Immature natural killer cell (primary cell): ENCODE measurements at regions not wholly inside any gene's neighbourhood (a gene's known extent, or its start where the extent isn't known, plus 50 kb on each side); places are given as distances from the start of the nearest gene placed in this dataset.
A peak's percentile ranks its signal among the peaks of the same experiment; 100 is the strongest.
"Not testable (repeated sequence)": the region's sequence is repeated elsewhere in the genome, so short reads cannot be mapped to it uniquely, and the experiment has no call there.

Experiments used
- DNase-seq, 3 donors: peaks; one replicate each; pipeline ENCODE4 v3.0.0; 2022; ENCODE audit warnings: mixed read lengths in 1 of 3
- H3K27ac Mint-ChIP-seq, 6 donors: one replicate each; pipeline ENCODE4 v1.8.0; 2020; ENCODE audit warnings: mixed read lengths in 6 of 6, mild to moderate bottlenecking in 5 of 6, inconsistent platforms in 4 of 6, moderate library complexity in 3 of 6
- H3K27me3 Mint-ChIP-seq, 3 donors: one replicate each; pipeline ENCODE4 v1.8.0; 2020 to 2021; ENCODE audit warnings: low read depth in 3 of 3, mild to moderate bottlenecking in 3 of 3, mixed read lengths in 3 of 3, moderate library complexity in 3 of 3, inconsistent platforms in 1 of 3
- H3K36me3 Mint-ChIP-seq, 3 donors: one replicate each; pipeline ENCODE4 v1.8.0; 2020; ENCODE audit warnings: mixed read lengths in 3 of 3, inconsistent platforms in 2 of 3, mild to moderate bottlenecking in 2 of 3
- H3K4me1 Mint-ChIP-seq, 2 donors: one replicate each; pipeline ENCODE4 v1.8.0; 2020; ENCODE audit warnings: inconsistent platforms in 2 of 2, mild to moderate bottlenecking in 2 of 2, mixed read lengths in 2 of 2, moderate library complexity in 1 of 2
- H3K4me3 Mint-ChIP-seq, 5 donors: one replicate each; pipeline ENCODE4 v1.8.0; 2020; ENCODE audit warnings: mild to moderate bottlenecking in 5 of 5, mixed read lengths in 5 of 5, inconsistent platforms in 3 of 5, moderate library complexity in 3 of 5
- H3K9me3 Mint-ChIP-seq, 6 donors: one replicate each; pipeline ENCODE4 v1.8.0; 2020; ENCODE audit warnings: mild to moderate bottlenecking in 6 of 6, mixed read lengths in 6 of 6, inconsistent platforms in 4 of 6, moderate library complexity in 3 of 6

DNA sequence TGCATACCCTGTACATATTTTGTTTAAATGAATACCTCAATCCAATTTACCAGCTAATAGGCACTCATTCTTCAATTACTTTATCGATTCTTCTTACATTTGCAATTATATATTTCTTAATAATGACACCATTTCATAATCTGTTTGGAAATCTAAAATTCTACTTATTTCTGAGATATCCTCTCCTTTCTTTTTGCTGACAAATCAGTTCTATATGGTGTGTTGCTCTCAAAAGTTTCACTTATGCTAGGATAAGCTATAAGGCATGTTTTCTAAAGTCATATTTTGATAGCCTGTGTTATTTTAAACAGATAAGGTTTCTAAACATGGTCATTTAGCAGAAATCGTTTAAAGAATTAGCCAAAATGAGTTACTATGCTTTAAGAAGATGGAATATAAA lies 140.6 kb upstream of the GJE1 start:
- H3K9me3 Mint-ChIP-seq = peaks cover 0 to 15% (median 5%) of the 10 kb centered on the region in 6 donors
- H3K4me3 Mint-ChIP-seq = no peak overlapping the region
- peaks cover 0 to 3% (median 0%) of the 10 kb centered on the region in 3 donors for H3K27me3 Mint-ChIP-seq
- no peak for DNase-seq
- H3K4me1 Mint-ChIP-seq = no peaks in the 10 kb centered on the region
- no peak overlapping the region for H3K27ac Mint-ChIP-seq
- peaks cover 0 to 4% (median 0%) of the 10 kb centered on the region in 3 donors for H3K36me3 Mint-ChIP-seq

- Mint-ChIP-seq H3K36me3 (no peaks in the 10 kb centered on the region), H3K4me3 (no peak overlapping the region), H3K27me3 (peaks cover 0 to 3% (median 0%) of the 10 kb centered on the region in 3 donors), H3K4me1 (no peaks in the 10 kb centered on the region), H3K27ac (no peak overlapping the region), H3K9me3 (peaks cover 0 to 5% (median 2%) of the 10 kb centered on the region in 6 donors)
- DNase-seq = no peak
Measured at GRCh38 chr6:141990840-141991239, 141.9 kb upstream of the GJE1 start.

- Mint-ChIP-seq H3K4me3 (no peak overlapping the region), H3K4me1 (no peaks in the 10 kb centered on the region), H3K27me3 (peaks cover 0 to 2% (median 0%) of the 10 kb centered on the region in 3 donors), H3K27ac (no peak overlapping the region), H3K36me3 (no peaks in the 10 kb centered on the region), H3K9me3 (no peaks in the 10 kb centered on the region)
- no peak for DNase-seq
Measured at GRCh38 chr6:141989706-141989959, 143.1 kb upstream of the GJE1 start.

GRCh38 chr6:141988954-141989705 lies 143.6 kb upstream of the GJE1 start:
- Mint-ChIP-seq H3K4me3 (no peak overlapping the region), H3K27me3 (peaks cover 0 to 2% (median 0%) of the 10 kb centered on the region in 3 donors)

GRCh38 chr6:141988327-141988726 lies 144.4 kb upstream of the GJE1 start:
- H3K9me3 Mint-ChIP-seq = no peaks in the 10 kb centered on the region
- peaks cover 0 to 2% (median 0%) of the 10 kb centered on the region in 3 donors for H3K27me3 Mint-ChIP-seq
- H3K4me3 Mint-ChIP-seq = no peak overlapping the region
- peaks cover 0 to 2% of the 10 kb centered on the region in 2 donors for H3K4me1 Mint-ChIP-seq
- H3K36me3 Mint-ChIP-seq = no peaks in the 10 kb centered on the region
- DNase-seq = no peak
- H3K27ac Mint-ChIP-seq = no peak overlapping the region

More at GRCh38 chr6:141988954-141989705, 143.6 kb upstream of the GJE1 start:
- Mint-ChIP-seq H3K36me3 (no peaks in the 10 kb centered on the region), H3K4me1 (no peaks in the 10 kb centered on the region), H3K9me3 (no peaks in the 10 kb centered on the region), H3K27ac (no peak overlapping the region)
- DNase-seq = peak in 2 of 3 donors; percentile 7 to 14

- no peak for DNase-seq
- no peak overlapping the region for H3K27ac Mint-ChIP-seq
- H3K4me1 Mint-ChIP-seq = peaks cover 0 to 6% of the 10 kb centered on the region in 2 donors
- H3K9me3 Mint-ChIP-seq = no peaks in the 10 kb centered on the region
- H3K4me3 Mint-ChIP-seq = no peak overlapping the region
- peaks cover 0 to 2% (median 0%) of the 10 kb centered on the region in 3 donors for H3K27me3 Mint-ChIP-seq
- H3K36me3 Mint-ChIP-seq = no peaks in the 10 kb centered on the region
Measured at GRCh38 chr6:141986457-141986856, 146.3 kb upstream of the GJE1 start.

DNA sequence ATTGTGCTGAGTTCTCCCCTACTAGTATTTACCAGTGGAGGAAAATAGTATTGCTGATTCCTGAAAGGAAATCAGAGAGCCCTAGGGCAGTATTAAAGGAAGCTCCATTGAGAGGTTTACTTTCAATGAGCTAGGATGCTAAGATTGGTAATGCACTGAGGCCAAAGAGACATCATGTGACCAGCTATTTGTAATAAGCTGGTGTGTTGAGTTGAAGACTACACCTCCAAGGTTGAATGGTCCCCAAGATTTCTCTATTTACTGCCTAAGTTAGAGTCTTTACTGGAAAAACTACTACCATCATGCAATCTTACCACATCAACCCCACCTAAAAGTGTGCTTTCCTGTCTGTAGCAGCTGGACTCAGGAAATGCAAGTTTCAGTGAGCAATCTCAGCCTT lies 151.5 kb upstream of the GJE1 start:
- Mint-ChIP-seq H3K27me3 (peaks cover 0 to 2% (median 2%) of the 10 kb centered on the region in 3 donors), H3K4me1 (peaks cover 0 to 6% of the 10 kb centered on the region in 2 donors), H3K4me3 (no peak overlapping the region), H3K27ac (no peak overlapping the region), H3K9me3 (no peaks in the 10 kb centered on the region), H3K36me3 (no peaks in the 10 kb centered on the region)
- no peak for DNase-seq

GRCh38 chr6:141977782-141978181 lies 154.9 kb upstream of the GJE1 start:
- no peak overlapping the region for H3K4me3 Mint-ChIP-seq
- DNase-seq = no peak
- H3K27ac Mint-ChIP-seq = no peak overlapping the region
- H3K36me3 Mint-ChIP-seq = no peaks in the 10 kb centered on the region
- no peaks in the 10 kb centered on the region for H3K4me1 Mint-ChIP-seq
- no peaks in the 10 kb centered on the region for H3K9me3 Mint-ChIP-seq
- H3K27me3 Mint-ChIP-seq = peaks cover 0 to 4% (median 0%) of the 10 kb centered on the region in 3 donors

DNA sequence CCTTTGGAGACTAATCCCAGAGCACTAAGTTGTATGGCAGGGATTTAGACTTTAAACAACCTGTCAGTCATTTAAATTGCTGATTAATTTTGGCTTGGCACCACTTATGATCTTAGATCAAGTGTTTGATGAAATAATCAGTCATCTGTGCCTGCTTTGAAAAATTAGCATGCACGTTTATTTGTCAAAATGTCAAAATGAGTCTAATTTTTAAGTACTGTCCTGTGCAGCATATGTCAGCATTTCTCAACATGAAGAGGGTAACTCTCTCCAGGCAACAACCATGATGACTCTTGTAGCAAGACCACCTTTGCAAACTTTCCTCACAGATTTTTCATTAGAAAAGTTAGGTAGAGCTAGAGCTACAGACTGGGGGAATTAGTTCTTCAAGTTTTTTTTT lies 155.7 kb upstream of the GJE1 start:
- H3K27me3 Mint-ChIP-seq = peaks cover 0 to 4% (median 0%) of the 10 kb centered on the region in 3 donors
- H3K9me3 Mint-ChIP-seq = no peaks in the 10 kb centered on the region
- H3K36me3 Mint-ChIP-seq = no peaks in the 10 kb centered on the region
- no peak overlapping the region for H3K27ac Mint-ChIP-seq
- no peak overlapping the region for H3K4me3 Mint-ChIP-seq
- no peak for DNase-seq
- no peaks in the 10 kb centered on the region for H3K4me1 Mint-ChIP-seq

GRCh38 chr6:141969768-141970415 lies 162.8 kb upstream of the GJE1 start:
- not testable (repeated sequence) for H3K4me1 Mint-ChIP-seq, H3K9me3 Mint-ChIP-seq, DNase-seq, H3K27ac Mint-ChIP-seq, H3K27me3 Mint-ChIP-seq, H3K36me3 Mint-ChIP-seq, H3K4me3 Mint-ChIP-seq

- Mint-ChIP-seq H3K27ac (no peak overlapping the region), H3K9me3 (peaks cover 0 to 9% (median 6%) of the 10 kb centered on the region in 6 donors), H3K27me3 (peaks cover 0 to 2% (median 0%) of the 10 kb centered on the region in 3 donors), H3K4me1 (no peaks in the 10 kb centered on the region), H3K4me3 (no peak overlapping the region), H3K36me3 (no peaks in the 10 kb centered on the region)
- no peak for DNase-seq
Measured at GRCh38 chr6:141969201-141969600, 163.5 kb upstream of the GJE1 start.

GRCh38 chr6:141968632-141969031 lies 164.1 kb upstream of the GJE1 start:
- H3K27ac Mint-ChIP-seq = no peak overlapping the region
- peaks cover 0 to 2% (median 0%) of the 10 kb centered on the region in 3 donors for H3K27me3 Mint-ChIP-seq
- no peaks in the 10 kb centered on the region for H3K4me1 Mint-ChIP-seq
- H3K36me3 Mint-ChIP-seq = no peaks in the 10 kb centered on the region
- H3K9me3 Mint-ChIP-seq = peaks cover 0 to 9% (median 6%) of the 10 kb centered on the region in 6 donors
- DNase-seq = no peak
- H3K4me3 Mint-ChIP-seq = no peak overlapping the region

DNA sequence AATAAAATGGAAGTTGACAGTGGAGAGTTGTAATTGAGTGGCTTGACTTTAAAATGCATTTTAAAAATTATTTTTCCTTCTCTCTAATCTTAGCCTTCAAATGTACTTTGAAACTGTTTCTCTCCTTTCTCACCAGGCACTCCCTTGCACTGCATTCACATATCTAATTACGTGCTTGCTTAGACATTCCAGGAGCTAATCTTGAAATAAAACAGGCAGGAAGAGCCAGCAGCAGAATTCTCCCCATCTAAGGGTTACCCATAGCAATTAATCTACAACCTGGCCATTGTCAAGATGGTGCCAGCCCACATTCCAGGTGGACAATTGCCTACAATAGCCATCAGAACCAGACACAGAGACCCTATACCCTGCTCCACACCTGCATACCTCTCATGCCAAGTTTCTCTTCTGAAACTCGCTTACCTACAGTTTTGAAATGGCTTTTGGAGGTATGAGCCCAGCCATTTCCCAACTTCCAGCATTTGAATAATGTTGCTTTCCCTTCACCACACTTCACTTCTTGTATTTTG lies 167.6 kb upstream of the GJE1 start:
- peaks cover 0 to 11% (median 6%) of the 10 kb centered on the region in 6 donors for H3K9me3 Mint-ChIP-seq
- no peak for DNase-seq
- H3K27me3 Mint-ChIP-seq = peaks cover 0 to 2% (median 0%) of the 10 kb centered on the region in 3 donors
- H3K4me1 Mint-ChIP-seq = no peaks in the 10 kb centered on the region
- H3K27ac Mint-ChIP-seq = no peak overlapping the region
- H3K36me3 Mint-ChIP-seq = no peaks in the 10 kb centered on the region
- no peak overlapping the region for H3K4me3 Mint-ChIP-seq

DNA sequence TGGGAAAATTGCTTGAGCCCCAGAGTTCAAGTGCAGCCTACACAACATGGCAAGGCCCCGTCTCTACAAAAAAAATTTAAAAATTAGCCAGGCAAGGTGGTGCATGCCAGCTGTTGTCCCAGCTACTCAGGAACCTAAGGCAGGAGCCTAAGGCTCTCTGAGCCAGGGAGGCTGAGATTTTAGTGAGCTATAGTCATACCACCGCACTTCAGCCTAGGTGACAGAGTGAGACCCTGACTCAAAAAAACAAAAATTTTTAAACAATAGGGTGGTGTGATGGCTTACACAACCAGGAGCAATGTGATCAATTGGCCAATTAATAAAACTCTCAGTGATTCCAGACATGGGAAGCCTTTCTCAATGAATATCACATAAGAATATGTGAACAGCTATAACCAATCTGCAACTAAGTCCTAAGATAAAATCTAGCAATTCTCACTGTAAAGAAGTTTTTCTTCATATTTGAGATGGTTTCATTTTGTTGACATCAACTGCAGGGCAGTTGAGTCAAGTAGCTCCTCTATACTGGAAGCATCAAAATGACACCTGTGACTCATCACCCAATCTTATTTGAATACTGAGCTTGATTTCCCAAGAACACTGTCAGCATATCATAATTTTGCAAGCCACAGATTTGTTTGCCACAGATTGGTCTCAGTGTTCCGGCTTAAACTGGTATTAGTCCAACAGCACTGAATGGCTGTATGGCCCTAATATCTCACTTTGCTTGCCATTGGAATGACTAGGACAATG lies 169.0 kb upstream of the GJE1 start:
- H3K4me3 Mint-ChIP-seq = no peak overlapping the region
- H3K9me3 Mint-ChIP-seq = peaks cover 0 to 11% (median 4%) of the 10 kb centered on the region in 6 donors
- peaks cover 0 to 2% (median 0%) of the 10 kb centered on the region in 3 donors for H3K27me3 Mint-ChIP-seq
- no peak overlapping the region for H3K27ac Mint-ChIP-seq
- no peaks in the 10 kb centered on the region for H3K4me1 Mint-ChIP-seq
- DNase-seq = no peak
- H3K36me3 Mint-ChIP-seq = no peaks in the 10 kb centered on the region
